Endodermal cell (in vitro differentiated cells): ENCODE measurements at regions not wholly inside any gene's neighbourhood (a gene's known extent, or its start where the extent isn't known, plus 50 kb on each side); places are given as distances from the start of the nearest gene placed in this dataset.
"Not testable (repeated sequence)": the region's sequence is repeated elsewhere in the genome, so short reads cannot be mapped to it uniquely, and the experiment has no call there.

Experiments used
- DNase-seq: peaks from one replicate; pipeline ENCODE4 v3.0.0-alpha.2; 2017
- H3K27ac ChIP-seq: 2 replicates; pipeline ENCODE4 v1.5.1; 2013; ENCODE audit warnings: mild to moderate bottlenecking, low read depth, low read length, moderate library complexity
- H3K27me3 ChIP-seq: 2 replicates; pipeline ENCODE4 v1.6.1; 2013; ENCODE audit warnings: mild to moderate bottlenecking, low read length, moderate library complexity; ENCODE audit not compliant: insufficient read depth, control insufficient read depth, poor library complexity, severe bottlenecking
- H3K36me3 ChIP-seq: 2 replicates; pipeline ENCODE4 v1.7.0; 2013; ENCODE audit warnings: mild to moderate bottlenecking, low read length, moderate library complexity; ENCODE audit not compliant: control insufficient read depth, insufficient read depth
- H3K4me1 ChIP-seq: one replicate; pipeline ENCODE4 v1.7.0; 2013; ENCODE audit warnings: low read length; ENCODE audit not compliant: control insufficient read depth, insufficient read depth
- H3K4me3 ChIP-seq: 2 replicates; pipeline ENCODE4 v1.5.1; 2013; ENCODE audit warnings: mild to moderate bottlenecking, low read length, moderate library complexity
- H3K9ac ChIP-seq: 2 replicates; pipeline ENCODE4 v1.6.1; 2013; ENCODE audit warnings: mild to moderate bottlenecking, low read length, moderate library complexity; ENCODE audit not compliant: poor library complexity, severe bottlenecking; ENCODE audit errors: extremely low read depth
- H3K9me3 ChIP-seq: 2 replicates; pipeline ENCODE4 v1.6.1; 2013; ENCODE audit warnings: mild to moderate bottlenecking, low read length, moderate library complexity; ENCODE audit not compliant: control insufficient read depth
- H3K27ac Mint-ChIP-seq: 2 replicates; pipeline ENCODE4 v1.8.0; 2020; ENCODE audit warnings: mixed read lengths
- H3K27me3 Mint-ChIP-seq: 2 replicates; pipeline ENCODE4 v1.8.0; 2021; ENCODE audit warnings: mild to moderate bottlenecking, mixed read lengths; ENCODE audit not compliant: insufficient read depth
- H3K36me3 Mint-ChIP-seq: 2 replicates; pipeline ENCODE4 v1.8.0; 2020; ENCODE audit warnings: low read depth, mixed read lengths
- H3K4me1 Mint-ChIP-seq: 2 replicates; pipeline ENCODE4 v1.8.0; 2020; ENCODE audit warnings: mixed read lengths
- H3K4me3 Mint-ChIP-seq: 2 replicates; pipeline ENCODE4 v1.8.0; 2020; ENCODE audit warnings: mild to moderate bottlenecking, moderate library complexity, mixed read lengths
- H3K9me3 Mint-ChIP-seq: 2 replicates; pipeline ENCODE4 v1.8.0; 2020; ENCODE audit warnings: mild to moderate bottlenecking, mixed read lengths
- CTCF ChIP-seq: fragments of 200-600 bp; sonication (generic); conservative IDR thresholded peaks from 2 replicates; pipeline ENCODE4 v1.5.0; 2021; ENCODE audit warnings: antibody characterized with exemption, mild to moderate bottlenecking
- WGBS, 2 experiments: methylation state at CpG; one replicate each; pipeline versions ENCODE4 v1.1.5 to v1.1.7; 2013; ENCODE audit warnings: missing lambda C conversion rate in 2 of 2, mixed read lengths in 1 of 2; ENCODE audit not compliant: insufficient coverage in 1 of 2, insufficient read length in 1 of 2; 5-methylcytosine and 5-hydroxymethylcytosine counted together

- Histone ChIP-seq H3K9ac (no peak overlapping the region), H3K36me3 (no peaks in the 10 kb centered on the region), H3K4me3 (no peak overlapping the region), H3K9me3 (peaks cover 13% of the 10 kb centered on the region), H3K27me3 (no peaks in the 10 kb centered on the region), H3K27ac (no peak overlapping the region), H3K4me1 (no peaks in the 10 kb centered on the region)
- Mint-ChIP-seq H3K4me1 (no peaks in the 10 kb centered on the region), H3K9me3 (peaks cover 10% of the 10 kb centered on the region), H3K4me3 (no peak overlapping the region), H3K27me3 (peaks cover 17% of the 10 kb centered on the region), H3K36me3 (no peaks in the 10 kb centered on the region), H3K27ac (no peak overlapping the region)
- TF ChIP-seq CTCF, result no peak
- DNase-seq, result no peak
- WGBS, 2 experiments, result 88 to 94% methylated on average over 4 of the region's 4 CpGs
Observed at GRCh38 chr16:5222761-5223160, 125.2 kb upstream of the EEF2KMT start.

- H3K36me3 ChIP-seq, H3K27me3 ChIP-seq, H3K36me3 Mint-ChIP-seq, H3K4me3 ChIP-seq, DNase-seq, H3K27ac ChIP-seq, H3K9me3 Mint-ChIP-seq, H3K4me1 ChIP-seq, H3K4me3 Mint-ChIP-seq, H3K27ac Mint-ChIP-seq, H3K4me1 Mint-ChIP-seq, H3K9ac ChIP-seq: not testable (repeated sequence)
- 92 to 96% methylated on average over 4 to 20 of the region's 20 CpGs for whole genome bisulfite sequencing, 2 experiments
- peaks cover 13% of the 10 kb centered on the region for H3K9me3 ChIP-seq
- H3K27me3 Mint-ChIP-seq, result peaks cover 24% of the 10 kb centered on the region
Observed at GRCh38 chr16:5221831-5222230, 124.2 kb upstream of the EEF2KMT start.

GRCh38 chr16:5220705-5221104 lies 123.1 kb upstream of the EEF2KMT start:
- TF ChIP-seq CTCF, result no peak
- no peaks in the 10 kb centered on the region for H3K36me3 Mint-ChIP-seq
- Histone ChIP-seq H3K27ac (no peak overlapping the region), H3K4me3 (no peak overlapping the region), H3K9ac (no peak overlapping the region), H3K9me3 (peaks cover 13% of the 10 kb centered on the region), H3K4me1 (peaks cover 2% of the 10 kb centered on the region), H3K36me3 (no peaks in the 10 kb centered on the region), H3K27me3 (no peaks in the 10 kb centered on the region)
- peaks cover 10% of the 10 kb centered on the region for H3K9me3 Mint-ChIP-seq
- peaks cover 5% of the 10 kb centered on the region for H3K4me1 Mint-ChIP-seq
- no peak for DNase-seq
- H3K27ac Mint-ChIP-seq, result no peak overlapping the region
- H3K4me3 Mint-ChIP-seq, result no peak overlapping the region
- peaks cover 23% of the 10 kb centered on the region for H3K27me3 Mint-ChIP-seq
- 92 to 95% methylated on average over 4 of the region's 4 CpGs for WGBS, 2 experiments

GRCh38 chr16:5216441-5217080 lies 119.0 kb upstream of the EEF2KMT start:
- H3K27ac Mint-ChIP-seq, result no peak overlapping the region

More at GRCh38 chr16:5216441-5217080, 119.0 kb upstream of the EEF2KMT start:
- WGBS, 2 experiments, result 83 to 94% methylated on average over 4 of the region's 4 CpGs
- no peak overlapping the region for H3K4me3 ChIP-seq
- H3K27ac ChIP-seq, result no peak overlapping the region
- Mint-ChIP-seq H3K4me3 (no peak overlapping the region), H3K9me3 (peaks cover 19% of the 10 kb centered on the region), H3K27me3 (peaks cover 23% of the 10 kb centered on the region), H3K4me1 (peaks cover 38% of the 10 kb centered on the region), H3K36me3 (no peaks in the 10 kb centered on the region)
- DNase-seq, result no peak
- peaks cover 28% of the 10 kb centered on the region for H3K9me3 ChIP-seq
- no peaks in the 10 kb centered on the region for H3K36me3 ChIP-seq
- no peak overlapping the region for H3K9ac ChIP-seq
- no peaks in the 10 kb centered on the region for H3K27me3 ChIP-seq
- no peak for TF ChIP-seq CTCF
- peaks cover 12% of the 10 kb centered on the region for H3K4me1 ChIP-seq
